HL-60/S4 treated with retinoic acid at 250 ng/mL for 4 days and 3 days (cell line): ENCODE measurements at regions not wholly inside any gene's neighbourhood (a gene's known extent, or its start where the extent isn't known, plus 50 kb on each side); places are given as distances from the start of the nearest gene placed in this dataset.
"Not testable (repeated sequence)": the region's sequence is repeated elsewhere in the genome, so short reads cannot be mapped to it uniquely, and the experiment has no call there.

Experiments
- in situ Hi-C: fragments of 300-500 bp; cut with MboI; formaldehyde crosslinking; loops from 2 replicates; pipeline ENCODE4 v1.7.0; 2022; ENCODE audit warnings: low sequenced_read_pairs

DNA sequence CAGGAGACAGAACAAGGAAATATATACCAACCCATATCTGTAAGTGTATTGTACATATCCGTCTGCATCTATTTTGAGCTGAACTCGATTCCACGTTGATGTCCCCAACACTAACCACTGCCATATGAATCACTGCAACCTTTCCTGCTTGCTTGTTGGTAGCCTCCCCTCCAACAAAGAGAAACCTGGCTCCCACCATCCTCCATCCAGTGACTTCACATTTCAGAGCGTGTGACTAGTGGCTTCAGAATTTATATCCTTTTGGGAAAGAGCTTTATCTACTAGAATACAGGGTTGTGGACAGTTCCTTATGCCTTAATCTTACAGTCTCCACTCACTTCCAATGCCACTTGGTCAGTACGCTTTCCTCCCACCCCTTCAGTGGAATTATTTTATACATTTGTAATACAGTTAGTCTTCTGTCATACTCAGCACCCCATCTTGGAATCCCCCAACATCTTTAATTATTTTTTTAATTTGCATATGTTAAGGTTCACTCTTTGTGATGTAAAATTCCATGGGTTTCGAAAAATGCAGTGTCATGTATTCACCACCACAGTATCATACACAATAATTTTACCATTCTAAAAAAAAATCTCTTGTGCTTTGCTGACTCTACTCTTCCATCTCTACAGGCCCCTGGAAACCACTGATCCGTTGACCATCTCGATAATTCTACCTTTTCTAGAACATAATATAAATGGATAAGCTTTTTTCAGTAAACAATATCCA, 264.7 kb downstream of the BCL2L11 start:
- in situ Hi-C loops, result not testable (repeated sequence)

DNA sequence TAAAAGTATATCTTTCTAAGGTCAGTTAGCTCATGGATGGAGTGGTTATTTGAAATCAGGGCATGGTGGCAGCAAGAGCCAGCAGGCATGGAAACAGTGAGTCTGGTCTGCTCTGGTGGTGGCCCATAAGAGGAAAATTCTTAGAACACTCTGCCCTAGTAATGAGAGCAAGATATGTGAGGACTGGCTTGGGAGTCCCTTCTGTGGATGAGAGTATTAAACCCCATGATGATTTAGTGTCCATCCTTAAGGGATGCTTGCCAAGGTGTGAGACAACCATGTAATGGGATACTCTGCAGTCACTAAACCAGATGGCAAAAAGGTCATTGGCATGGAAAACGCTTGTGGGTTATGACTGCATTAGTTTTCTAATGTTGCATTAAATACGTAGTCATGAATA, 269.9 kb downstream of the BCL2L11 start:
- in situ Hi-C loops, result not testable (repeated sequence)

DNA sequence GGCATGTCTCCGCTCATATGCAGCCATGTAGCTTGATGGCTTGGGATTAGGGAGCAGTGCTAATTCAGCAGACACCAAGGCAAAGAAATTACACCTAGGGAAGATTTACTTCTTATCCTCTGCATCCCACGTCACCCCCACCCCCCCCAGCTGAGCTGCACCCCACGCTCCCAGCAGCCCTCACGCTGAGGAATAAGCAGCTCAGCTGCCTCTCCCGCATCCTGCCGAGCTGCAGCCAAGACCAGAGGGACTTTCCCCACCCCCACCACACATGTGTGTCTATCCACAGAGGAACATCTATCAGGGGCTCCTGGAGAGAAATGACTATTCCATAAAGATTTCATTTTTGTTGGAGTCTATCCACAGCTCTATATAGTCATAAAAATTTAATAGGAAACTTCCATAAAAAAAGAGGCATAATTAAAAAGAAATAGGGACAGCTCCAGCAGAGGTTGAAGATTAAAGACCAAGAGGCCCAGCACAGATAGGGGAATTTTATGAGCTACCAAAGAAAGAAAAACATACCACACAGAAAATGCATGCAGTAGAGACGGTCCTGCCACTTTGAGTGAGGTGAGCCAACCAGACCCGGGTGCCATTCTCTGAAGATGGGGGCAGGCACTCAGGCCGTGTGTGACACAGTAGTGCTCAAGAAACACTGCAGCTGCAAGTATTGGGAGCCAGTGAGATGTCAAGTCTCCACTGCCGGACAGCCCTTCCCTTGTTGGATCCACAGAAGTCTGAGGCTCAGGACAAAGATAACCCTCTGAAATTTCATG, 274.8 kb downstream of the BCL2L11 start:
- in situ Hi-C loops, result not testable (repeated sequence)

DNA sequence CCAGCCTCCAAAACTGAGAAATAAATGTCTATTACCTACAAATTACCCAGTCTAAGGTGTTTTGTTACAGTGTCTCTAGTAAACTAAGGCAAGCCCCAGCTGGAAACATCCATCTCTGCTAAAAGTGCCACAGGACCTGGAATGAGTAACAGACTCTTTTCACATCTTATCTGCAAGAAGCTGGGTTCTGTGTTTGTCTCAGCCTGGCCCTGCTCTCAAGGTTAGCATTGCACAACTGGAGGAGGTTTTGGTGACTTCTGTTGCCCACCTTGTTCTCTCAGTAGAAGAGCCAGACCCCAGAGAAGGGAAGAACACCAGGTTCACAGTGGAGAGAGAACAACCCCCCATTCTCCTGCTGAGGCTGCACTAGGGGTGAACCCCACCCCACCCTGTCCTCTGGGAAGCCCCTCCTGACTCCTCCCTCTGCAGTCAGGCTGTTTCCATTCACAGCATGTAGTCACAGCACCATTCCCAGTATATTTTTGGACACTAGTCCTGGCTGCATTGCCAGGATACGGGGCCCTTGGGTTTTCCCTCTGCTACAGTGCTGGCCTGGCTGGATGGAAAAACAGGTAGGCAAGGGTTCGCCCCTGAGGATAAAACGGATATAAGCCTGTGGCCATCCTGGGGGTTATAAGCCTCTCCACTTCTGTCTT, 280.0 kb downstream of the BCL2L11 start:
- in situ Hi-C loops, result not testable (repeated sequence)

DNA sequence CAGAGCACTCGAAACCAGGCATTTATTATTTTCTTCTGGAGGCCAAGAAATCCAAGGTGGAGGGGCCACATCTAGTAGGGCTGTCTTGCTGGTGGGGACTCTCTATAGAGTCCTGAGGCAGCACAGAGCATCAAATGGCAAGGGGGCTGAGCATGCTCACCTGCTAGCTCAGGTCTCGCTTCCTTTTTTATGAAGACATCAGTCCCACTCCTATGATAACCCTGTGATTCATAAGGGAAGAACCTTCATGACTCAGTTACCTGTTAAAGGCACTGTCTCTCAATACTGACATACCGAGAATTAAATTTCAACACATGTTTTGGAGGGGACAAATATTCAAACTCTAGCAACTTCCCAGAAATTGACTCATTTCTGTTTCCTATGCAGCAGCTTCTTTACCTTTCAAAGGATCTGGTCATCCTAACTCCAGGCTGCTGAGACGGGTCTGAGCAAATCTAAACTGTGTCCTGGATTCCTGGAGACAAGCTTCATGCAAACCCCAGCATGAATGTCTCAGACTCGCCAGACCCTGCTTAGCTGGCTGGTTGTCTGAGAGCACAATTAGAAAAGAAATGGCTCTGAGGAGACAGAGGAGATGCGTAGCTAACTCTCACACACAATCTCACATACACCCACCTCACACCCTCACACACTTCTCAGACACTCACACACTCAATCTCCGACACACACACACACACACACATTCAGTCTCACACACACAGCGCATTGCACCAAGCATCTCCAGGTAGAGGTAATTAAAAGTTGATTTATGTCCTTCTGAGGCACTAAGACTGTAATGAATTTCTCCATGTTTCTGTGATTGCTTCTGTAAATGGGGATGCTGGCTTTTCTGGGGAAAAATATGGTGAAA, 280.8 kb downstream of the BCL2L11 start:
- in situ Hi-C loops, result not testable (repeated sequence)

DNA sequence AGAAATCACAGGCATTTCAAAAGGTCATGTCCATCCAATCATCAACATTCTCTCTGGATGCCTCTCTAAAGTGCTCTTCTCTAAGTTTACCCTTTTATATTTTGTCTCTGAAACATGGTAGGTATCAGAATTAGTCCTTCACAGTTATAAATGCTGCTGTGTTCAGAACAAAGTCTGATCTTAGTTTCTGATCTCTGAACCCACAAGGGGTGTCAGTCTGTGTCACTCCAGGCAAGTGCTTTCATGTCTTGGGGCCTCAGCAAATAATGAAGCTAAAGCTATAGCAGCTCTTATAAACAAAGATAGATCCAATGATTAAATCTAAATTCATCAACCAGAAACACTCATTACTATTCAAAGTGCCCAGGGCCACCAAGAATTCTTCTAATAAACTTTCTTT, 281.7 kb downstream of the BCL2L11 start:
- in situ Hi-C loops, result not testable (repeated sequence)

DNA sequence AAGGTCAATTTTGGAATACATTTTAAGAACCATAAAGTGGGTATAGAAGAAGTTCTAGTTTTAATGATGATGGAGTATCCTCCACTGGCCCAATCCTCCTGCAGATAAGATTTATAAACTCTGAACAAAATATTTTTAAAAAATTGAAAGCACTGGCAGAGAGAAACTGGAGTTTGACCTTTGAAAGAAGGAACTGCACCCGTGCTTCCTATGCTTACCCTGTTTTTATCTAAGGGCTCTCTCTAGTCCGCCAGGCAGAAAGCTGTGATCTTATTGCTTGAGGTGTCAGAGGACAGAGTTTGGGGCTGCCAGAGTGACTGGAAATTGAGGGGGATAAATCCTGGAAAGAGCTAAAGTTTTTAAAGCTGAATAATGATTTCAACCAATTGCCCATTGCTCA, 282.6 kb downstream of the BCL2L11 start:
- in situ Hi-C loops, result not testable (repeated sequence)

DNA sequence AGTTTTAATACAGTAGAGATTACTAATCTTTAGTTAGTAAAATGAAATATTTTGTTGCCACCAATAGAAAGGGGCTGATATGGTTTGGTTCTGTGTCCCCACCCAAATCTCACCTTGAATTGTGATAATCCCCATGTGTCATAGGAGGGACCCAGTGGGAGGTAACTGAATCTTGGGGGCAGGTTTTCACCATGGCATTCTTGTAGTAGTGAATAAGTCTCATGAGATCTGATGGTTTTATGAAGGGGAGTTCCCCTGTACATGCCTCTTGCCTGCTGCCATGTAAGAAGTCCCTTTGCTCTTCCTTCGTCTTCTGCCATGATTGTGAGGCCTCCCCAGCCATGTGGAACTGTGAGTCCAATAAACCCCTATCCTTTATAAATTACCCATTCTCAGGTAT, 285.9 kb downstream of the BCL2L11 start:
- in situ Hi-C loops, result not testable (repeated sequence)

DNA sequence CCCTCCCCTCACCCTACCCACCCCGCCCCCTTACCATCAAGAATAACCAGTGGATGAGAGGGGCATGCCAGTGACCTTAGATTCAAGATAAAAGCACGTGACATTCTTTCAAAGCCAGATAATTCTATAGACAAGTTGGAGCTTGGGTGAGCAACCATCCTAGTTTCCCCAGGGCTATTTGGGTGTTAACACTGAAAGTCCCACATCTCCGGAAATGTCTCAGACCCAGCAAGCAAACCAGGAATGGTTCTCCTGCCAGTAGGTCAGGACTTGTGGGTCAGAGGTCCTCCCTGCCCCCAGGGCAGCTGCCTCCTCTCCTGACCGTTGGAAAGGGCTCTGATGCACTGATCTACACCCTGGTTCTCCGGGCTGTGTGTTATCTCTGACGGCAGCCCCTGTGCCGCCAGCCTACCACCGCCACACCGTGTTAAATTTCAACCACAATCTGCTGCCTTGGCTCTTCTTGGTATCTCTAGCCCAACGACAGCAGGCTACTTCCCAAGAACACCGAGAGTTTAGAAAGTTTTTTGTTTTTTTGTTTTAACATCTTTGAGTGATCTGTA, 287.0 kb downstream of the BCL2L11 start:
- in situ Hi-C loops, result not testable (repeated sequence)

DNA sequence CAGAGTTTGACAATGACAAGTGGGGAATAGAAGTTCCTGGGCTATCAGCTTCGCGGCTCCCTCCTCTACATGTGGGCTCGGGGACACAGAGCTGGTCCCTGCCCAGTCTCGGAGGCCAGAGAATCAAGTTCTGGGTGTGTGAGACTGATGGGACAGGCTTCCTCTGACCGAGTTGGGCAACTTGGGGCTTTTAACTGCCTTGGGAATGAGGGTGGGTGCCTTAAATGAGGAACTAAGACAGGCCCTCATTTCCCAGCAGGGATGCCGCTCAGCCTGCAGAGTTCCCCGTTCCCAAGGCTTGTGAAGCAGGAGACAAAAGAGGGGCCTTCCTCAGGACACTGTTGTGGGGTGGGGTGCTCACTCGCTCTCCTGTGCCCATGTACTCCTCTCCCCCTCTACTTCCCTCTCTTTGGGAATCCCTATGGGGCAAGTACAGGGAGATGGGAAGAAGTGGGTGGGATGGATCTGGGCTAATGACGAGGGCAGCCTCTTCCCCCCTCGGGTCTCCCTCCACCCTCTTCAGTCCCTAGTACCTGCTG, 290.2 kb downstream of the BCL2L11 start:
- in situ Hi-C loops, result not testable (repeated sequence)

DNA sequence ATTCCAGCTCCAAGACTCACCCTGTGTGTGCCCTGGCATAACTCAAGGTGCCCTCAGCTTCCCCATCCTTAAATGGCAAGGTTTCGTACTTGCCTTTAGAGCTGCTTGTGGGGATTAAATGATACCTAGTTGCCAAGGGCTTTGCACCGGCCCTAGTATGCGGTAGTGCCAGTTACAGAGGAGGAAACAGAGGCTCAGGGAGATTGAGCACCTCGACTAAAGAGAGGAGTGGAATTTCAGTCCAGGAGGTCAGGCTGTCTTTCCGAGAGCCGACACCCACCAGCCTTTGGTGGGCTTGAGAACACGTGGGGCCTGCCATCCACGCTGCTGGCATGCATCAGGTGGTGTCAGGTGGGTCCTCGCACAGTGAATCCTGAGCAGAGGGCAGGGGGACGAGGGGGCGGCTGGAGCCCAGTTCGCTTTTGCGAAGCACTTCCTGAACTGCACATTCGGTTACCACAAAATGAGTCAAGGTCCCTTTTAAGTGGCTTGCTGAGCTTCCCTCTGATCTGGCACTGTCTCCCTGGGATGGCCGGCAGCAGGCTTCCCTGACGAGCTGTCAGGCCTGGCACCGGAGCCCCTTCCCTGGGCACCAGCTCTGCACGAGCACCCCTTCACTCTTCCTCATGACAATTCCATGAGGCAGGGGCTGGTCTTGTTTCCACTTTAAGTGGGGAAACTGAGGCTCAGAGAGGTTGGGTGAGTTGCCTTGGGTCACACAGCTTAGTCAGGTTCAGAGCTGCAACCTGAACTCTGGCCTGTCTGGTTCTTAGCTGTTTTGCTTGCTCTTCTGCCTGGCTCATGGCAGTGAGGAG, 291.4 kb downstream of the BCL2L11 start:
- in situ Hi-C loops, result not testable (repeated sequence)

DNA sequence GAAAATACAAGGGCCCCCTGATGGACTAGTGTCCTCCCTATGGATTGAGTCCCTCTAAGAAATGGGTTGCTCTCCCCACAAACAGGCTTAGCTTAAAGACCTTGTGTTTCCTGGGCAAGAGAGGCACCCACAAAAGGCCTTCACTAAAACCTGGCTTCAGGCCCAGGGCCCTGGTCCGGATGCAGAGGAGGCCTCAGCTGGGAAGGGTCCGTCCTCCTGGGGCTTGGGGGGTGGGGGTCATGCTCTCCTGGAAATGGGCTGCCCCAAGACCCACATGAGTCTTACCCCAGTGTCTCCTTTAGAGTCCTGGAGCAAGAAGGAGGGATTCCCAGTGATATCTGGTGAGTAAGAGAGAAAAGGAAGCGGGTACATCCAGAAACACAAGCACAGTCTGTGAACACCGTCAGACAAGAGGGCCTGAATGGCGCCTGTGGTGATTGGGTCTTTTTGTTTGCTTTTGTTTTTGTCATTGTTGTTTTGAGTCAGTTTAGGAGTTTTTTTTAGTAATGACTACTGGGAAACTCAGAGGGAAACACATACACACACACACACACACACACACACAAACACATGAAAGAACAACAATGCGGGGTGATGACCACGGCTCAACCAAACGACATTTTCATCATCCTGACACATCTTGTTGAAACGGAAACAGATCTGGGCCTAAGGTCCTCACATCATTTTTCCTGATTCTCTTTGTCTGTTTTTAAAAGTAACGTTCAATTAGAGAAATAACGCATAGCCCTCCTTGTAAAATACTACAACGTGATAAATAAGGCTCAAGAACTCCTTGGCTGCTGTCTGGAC, 292.3 kb downstream of the BCL2L11 start:
- in situ Hi-C loops, result not testable (repeated sequence)

DNA sequence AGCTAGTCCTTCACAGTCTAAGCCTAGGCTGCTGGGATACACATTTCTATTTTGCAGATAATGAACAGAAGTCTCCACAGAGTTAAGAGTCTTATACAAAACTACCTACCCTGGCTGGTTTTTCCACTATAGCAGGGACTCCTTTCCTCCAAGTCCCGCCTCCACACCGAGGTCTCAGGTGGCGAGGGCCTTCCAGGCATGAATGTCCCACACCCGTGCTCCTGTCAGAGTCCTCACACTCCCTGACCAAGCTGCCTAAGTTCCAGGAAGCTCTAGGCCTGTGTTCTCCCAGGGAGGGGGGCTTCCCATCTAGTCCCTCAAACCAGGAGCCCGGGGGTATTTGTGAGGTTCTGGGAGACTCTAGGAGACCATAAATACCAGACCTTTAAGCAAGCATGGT, 293.2 kb downstream of the BCL2L11 start:
- in situ Hi-C loops, result not testable (repeated sequence)

DNA sequence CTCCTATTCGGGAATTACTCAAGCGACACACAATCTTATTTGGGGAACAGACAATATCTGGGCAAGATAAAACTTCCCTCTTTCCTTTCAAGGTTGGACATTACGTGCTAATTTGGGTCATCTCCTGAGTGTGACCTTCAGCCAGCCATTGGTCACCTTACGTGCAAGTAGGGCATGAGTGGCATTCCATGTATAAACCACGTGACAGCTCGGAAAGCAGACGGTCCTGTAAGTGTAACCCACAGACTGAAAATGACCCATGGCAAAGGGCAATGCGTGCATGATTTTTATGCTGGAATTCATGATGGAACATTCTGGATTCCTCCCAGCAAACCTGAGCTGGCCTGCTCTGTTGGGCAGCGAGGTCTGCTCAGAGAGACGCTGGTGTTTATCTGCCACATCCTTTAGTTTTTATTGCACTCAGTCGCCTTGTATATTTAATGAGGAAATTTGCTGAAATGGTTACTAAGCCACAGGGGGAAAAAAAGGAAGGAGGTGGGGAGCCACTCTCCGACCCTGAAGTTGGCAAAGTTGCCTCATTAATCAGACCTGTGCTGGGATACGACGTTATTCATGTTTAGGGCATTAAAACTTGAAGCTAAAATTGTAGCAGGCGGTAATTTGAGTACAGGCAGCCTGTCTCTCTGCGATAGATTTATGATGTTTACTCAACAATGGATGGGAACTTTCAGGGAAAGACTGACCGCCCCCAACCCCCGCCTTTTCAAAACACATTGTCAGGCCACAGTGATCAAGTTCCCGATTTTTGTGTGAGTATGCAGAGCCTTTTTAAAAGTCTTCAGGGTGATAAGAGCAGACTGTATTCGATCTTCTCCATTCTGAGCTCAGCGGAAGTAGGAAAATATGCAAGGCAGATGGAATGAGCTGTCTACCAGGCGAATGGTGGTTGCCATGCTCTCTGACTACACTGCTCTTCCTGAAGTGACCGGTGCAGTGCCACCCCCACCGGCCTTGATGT, 295.3 kb downstream of the BCL2L11 start:
- in situ Hi-C loops, result not testable (repeated sequence)

DNA sequence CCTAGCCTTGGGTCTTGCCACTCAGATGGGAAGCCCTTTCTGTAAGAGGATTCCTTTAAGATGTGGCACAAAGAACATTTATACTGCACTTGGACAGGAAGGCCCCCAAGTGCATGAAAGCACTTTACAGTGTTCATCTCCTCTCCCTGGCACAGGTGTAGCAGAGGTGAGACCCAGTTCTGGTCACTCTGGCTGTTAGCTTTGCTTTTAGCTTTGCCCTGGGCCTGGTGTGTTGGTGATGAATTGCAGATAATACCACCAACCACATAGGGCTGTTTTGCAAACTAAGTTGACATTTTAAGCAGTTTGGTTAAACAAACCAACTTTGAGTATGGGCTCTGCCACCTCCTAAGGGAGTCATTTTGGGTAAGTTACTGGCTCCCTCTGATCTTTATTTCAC, 296.3 kb downstream of the BCL2L11 start:
- in situ Hi-C loops, result not testable (repeated sequence)

DNA sequence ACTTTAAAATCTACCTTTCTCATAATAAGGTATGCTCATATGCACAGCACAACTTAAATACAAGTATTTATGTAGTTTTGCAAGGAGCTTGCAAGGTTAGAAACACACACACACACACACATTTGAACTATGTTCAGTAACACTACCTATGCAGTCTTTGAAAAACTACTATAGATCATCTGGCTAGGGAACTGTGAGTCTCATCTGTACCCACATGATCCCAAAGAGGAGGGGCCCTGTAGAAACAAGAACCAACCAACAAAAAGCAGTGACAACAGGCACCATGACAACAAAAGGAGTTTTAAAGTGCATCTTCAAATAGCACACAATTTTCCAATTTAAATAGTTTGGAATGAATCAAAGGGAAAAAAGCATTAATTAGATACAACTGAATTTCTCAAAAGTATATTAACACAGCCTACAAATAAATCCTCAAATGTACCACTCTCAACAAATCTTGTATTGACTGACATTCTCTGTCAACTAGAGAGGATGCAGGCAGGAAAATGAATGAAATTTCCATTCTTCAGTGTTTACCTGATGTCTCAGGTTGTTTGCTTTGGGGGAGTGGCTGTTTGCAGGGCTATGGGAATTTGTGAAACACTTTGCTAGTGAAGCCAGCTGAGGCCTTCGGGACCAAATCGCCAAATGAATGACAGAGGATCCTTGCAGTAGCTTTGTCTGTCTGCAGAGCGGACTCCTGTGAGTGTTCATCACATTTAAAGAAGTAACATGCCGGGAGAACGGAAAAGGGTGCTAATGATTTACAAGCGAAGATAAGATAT, 297.6 kb downstream of the BCL2L11 start:
- in situ Hi-C loops, result not testable (repeated sequence)

DNA sequence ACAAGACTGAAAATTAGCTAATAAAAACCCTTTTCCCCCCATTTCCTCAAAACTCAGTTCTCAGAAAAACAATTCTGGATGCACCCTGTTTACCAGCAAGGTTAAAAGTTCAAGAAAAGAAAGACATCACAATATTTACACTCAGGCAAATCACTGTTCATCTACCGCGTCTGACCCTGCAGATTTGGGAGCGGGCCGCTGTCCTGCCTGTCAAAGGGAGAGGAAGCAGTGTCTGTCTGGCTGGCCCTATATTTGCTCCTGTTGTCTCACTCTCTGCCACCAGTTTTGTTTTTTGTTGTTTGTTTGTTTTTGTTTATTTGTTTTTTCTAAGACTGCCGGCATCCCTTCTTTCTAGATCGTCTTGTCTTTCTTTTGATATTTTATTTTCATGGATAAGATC, 299.4 kb downstream of the BCL2L11 start:
- in situ Hi-C loops, result not testable (repeated sequence)
